A549 (cell line): ENCODE measurements at regions not wholly inside any gene's neighbourhood (a gene's known extent, or its start where the extent isn't known, plus 50 kb on each side); places are given as distances from the start of the nearest gene placed in this dataset.

Experiments used
- ATAC-seq, 2 experiments: fragments of 200-7000 bp in 1 of 2; fragments of >200 bp in 1 of 2; cut with Nextera tagmentation in 1 of 2; cut with Tn5 transposase in 1 of 2; 3 replicates each; pipeline versions ENCODE4 v1.8.0 to v1.9.1; 2018 to 2020; ENCODE audit warnings: mild to moderate bottlenecking in 1 of 2, moderate library complexity in 1 of 2
- CTCF ChIA-PET: fragments of 300-600 bp; sonication (Branson Sonifier 250); formaldehyde crosslinking; extraction: SDS; loops from one replicate; lab custom pipeline; 2021; ENCODE audit warnings: antibody characterized with exemption, inconsistent platforms; lab: Yijun Ruan, JAX
- POLR2A ChIA-PET: fragments of 350-600 bp; formaldehyde crosslinking; extraction: SDS; loops from one replicate; lab custom pipeline; 2021; ENCODE audit warnings: antibody characterized with exemption, inconsistent platforms; lab: Yijun Ruan, JAX
- DNase-seq, 2 experiments: peaks; one replicate each; pipeline versions ENCODE4 v3.0.0 to v3.0.0-alpha.2; 2011 to 2016; ENCODE audit warnings: low read depth in 1 of 2, low spot score in 1 of 2
- FAIRE-seq: peaks from 2 replicates; lab custom pipeline; 2011; peaks lifted over from hg19 to GRCh38; lab: Jason Lieb, UNC
- H3K27ac ChIP-seq, 2 experiments: fragments of >200 bp; sonication (Bioruptor Twin); formaldehyde crosslinking; 3 replicates each; pipeline ENCODE4 v1.5.1; 2016 to 2017
- H3K4me1 ChIP-seq: fragments of >200 bp; sonication (Bioruptor Twin); formaldehyde crosslinking; 3 replicates; pipeline ENCODE4 v1.6.1; 2016
- H3K4me2 ChIP-seq: fragments of >200 bp; sonication (Bioruptor Twin); formaldehyde crosslinking; 3 replicates; pipeline ENCODE4 v1.6.1; 2016
- H3K4me3 ChIP-seq: fragments of >200 bp; sonication (Bioruptor Twin); formaldehyde crosslinking; 3 replicates; pipeline ENCODE4 v1.5.1; 2016
- H3K9me3 ChIP-seq: fragments of >200 bp; sonication (Bioruptor Twin); formaldehyde crosslinking; 3 replicates; pipeline ENCODE4 v1.6.1; 2016
- CBX2 ChIP-seq: fragments of 200-600 bp; sonication (generic); IDR thresholded peaks from 2 replicates; pipeline ENCODE4 v1.6.1; 2016; ENCODE audit warnings: low read depth, mild to moderate bottlenecking, borderline replicate concordance
- CHD2 ChIP-seq: fragments of 150-350 bp; IDR thresholded peaks from 2 replicates; pipeline ENCODE4 v1.6.1; 2014; ENCODE audit warnings: low read length; ENCODE audit not compliant: partially characterized antibody
- EHF ChIP-seq: fragments of 250-450 bp; sonication (Bioruptor Pico); IDR thresholded peaks from 2 replicates; pipeline ENCODE4 v1.5.0; 2020; ENCODE audit warnings: mild to moderate bottlenecking
- ELK1 ChIP-seq: fragments of 150-350 bp; IDR thresholded peaks from 2 replicates; pipeline ENCODE4 v1.6.1; 2014; ENCODE audit warnings: low read depth, mild to moderate bottlenecking, low read length
- EP300 ChIP-seq, 2 experiments: fragments of >200 bp; sonication (Bioruptor Twin); formaldehyde crosslinking; IDR thresholded peaks; 2 replicates in 1 of 2; 3 replicates in 1 of 2; pipeline ENCODE4 v1.6.1; 2016 to 2017
- HEYL ChIP-seq: fragments of 250-450 bp; sonication (Bioruptor Pico); IDR thresholded peaks from 2 replicates; pipeline ENCODE4 v1.8.0; 2021; ENCODE audit warnings: mild to moderate bottlenecking, moderate library complexity
- HOXB5 ChIP-seq: fragments of 250-450 bp; sonication (Bioruptor Pico); IDR thresholded peaks from 2 replicates; pipeline ENCODE4 v1.5.0; 2020; ENCODE audit warnings: mild to moderate bottlenecking, moderate library complexity
- JUNB ChIP-seq: fragments of >200 bp; sonication (Bioruptor Twin); formaldehyde crosslinking; IDR thresholded peaks from 2 replicates; pipeline ENCODE4 v1.6.1; 2016
- KDM1A ChIP-seq: fragments of 200-600 bp; sonication (generic); IDR thresholded peaks from 2 replicates; pipeline ENCODE4 v1.6.1; 2016; ENCODE audit warnings: low read depth, mild to moderate bottlenecking
- KDM5A ChIP-seq: fragments of 200-600 bp; sonication (generic); IDR thresholded peaks from 2 replicates; pipeline ENCODE4 v1.6.1; 2016; ENCODE audit warnings: antibody characterized with exemption, mild to moderate bottlenecking
- MAX ChIP-seq: IDR thresholded peaks from 2 replicates; pipeline ENCODE4 v1.6.1; 2012
- MYC ChIP-seq: IDR thresholded peaks from 2 replicates; pipeline ENCODE4 v1.6.1; 2012; ENCODE audit warnings: mild to moderate bottlenecking, inconsistent platforms, low read length, improper control_type of control experiment, borderline replicate concordance
- NFE2L2 ChIP-seq: fragments of 150-350 bp; conservative IDR thresholded peaks from 2 replicates; pipeline ENCODE4 v1.6.1; 2014; ENCODE audit warnings: low read length
- PBX3 ChIP-seq: IDR thresholded peaks from 2 replicates; pipeline ENCODE4 v1.6.1; 2012
- POLR2AphosphoS2 ChIP-seq: conservative IDR thresholded peaks from 2 replicates; pipeline ENCODE4 v1.6.1; 2012; ENCODE audit warnings: low read length, improper control_type of control experiment, inconsistent platforms
- RFX5 ChIP-seq: fragments of 450-650 bp; IDR thresholded peaks from 2 replicates; pipeline ENCODE4 v1.7.1; 2014; ENCODE audit warnings: antibody characterized with exemption, mild to moderate bottlenecking, moderate library complexity
- SMC3 ChIP-seq: fragments of >200 bp; sonication (Bioruptor Twin); formaldehyde crosslinking; IDR thresholded peaks from 3 replicates; pipeline ENCODE4 v1.6.1; 2018; ENCODE audit warnings: inconsistent platforms
- TFCP2L1 ChIP-seq: fragments of 250-450 bp; sonication (Bioruptor Pico); IDR thresholded peaks from 2 replicates; pipeline ENCODE4 v1.5.0; 2021; ENCODE audit warnings: mild to moderate bottlenecking
- TP53 ChIP-seq: fragments of 250-450 bp; sonication (Bioruptor Pico); IDR thresholded peaks from 2 replicates; pipeline ENCODE4 v1.5.0; 2021; ENCODE audit warnings: mild to moderate bottlenecking, moderate library complexity
- WGBS: methylation state at CpG from one replicate; pipeline ENCODE4 v1.1.6; 2017; ENCODE audit errors: missing lambda C conversion rate; 5-methylcytosine and 5-hydroxymethylcytosine counted together
- TF ChIP-seq, protein P1 (sequence below): fragments of 250-450 bp; sonication (Bioruptor Pico); IDR thresholded peaks from 2 replicates; pipeline ENCODE4 v1.5.0; 2021; ENCODE audit warnings: mild to moderate bottlenecking, moderate library complexity, borderline replicate concordance
- TF ChIP-seq, protein P2 (sequence below): fragments of >200 bp; sonication (Bioruptor Twin); formaldehyde crosslinking; IDR thresholded peaks from 3 replicates; pipeline ENCODE4 v1.5.1; 2016

DNA sequence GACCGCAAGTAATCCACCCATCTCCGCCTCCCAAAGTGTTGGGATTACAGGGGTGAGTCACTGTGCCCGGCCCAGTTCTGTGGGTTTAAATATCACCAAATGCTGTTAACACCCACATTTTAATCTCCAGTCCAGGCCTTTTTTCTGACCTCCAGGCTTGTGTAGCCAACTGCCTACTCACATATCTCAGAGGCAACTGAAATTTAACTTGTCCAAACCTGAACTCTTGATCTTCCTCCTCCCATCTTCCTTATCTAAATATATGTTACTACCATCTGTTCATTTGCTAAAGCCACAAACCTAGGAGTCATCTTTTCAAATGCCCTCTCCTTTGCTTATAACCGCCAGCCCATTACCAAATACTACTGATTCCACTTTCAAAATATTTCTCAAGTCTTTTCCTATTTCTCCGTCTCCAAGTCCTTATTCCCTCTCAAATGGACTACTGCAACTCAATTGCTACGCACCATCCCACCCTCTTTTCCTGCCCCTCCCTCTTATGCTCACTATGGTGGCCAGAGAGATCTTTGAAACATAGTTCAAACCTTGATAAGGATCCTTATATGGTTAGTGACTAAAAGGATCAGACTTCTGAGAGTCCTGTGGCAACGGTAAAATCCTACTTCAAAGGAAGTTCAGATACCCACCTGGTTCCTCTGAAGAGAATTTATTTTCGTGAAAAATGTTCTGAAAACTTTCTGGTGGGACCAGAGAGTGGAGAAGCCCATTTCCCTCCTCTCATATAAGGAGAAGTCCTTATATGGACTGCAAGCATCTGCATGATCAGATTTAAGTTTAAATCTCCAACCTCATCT, 78.5 kb upstream of the CDC42BPA start:
- FAIRE-seq (no peak), DNase-seq (no peak), ATAC-seq (no peak)
- H3K27ac ChIP-seq, result no peak overlapping the region
- ChIA-PET CTCF (interaction anchor here (0.7 kb wide), 1 partner anchor 8 kb away, joined by 3 read pairs; no protein-coding TSS in a partner anchor), POLR2A (no interaction called here)
- H3K4me3 ChIP-seq, result no peak overlapping the region
- H3K4me1 ChIP-seq, result 0 out of 3 replicates have a peak, but pooled peaks cover 4% of the 10 kb centered on the region
- H3K4me2 ChIP-seq, result no peak overlapping the region
- WGBS, result 75% methylated on average over 8 of the region's 8 CpGs
- H3K9me3 ChIP-seq, result no peaks in the 10 kb centered on the region
- TF ChIP-seq HOXB5 (CRISPR knock-in tag) (no peak), KDM1A (no peak), MAX (no peak), PBX3 (no peak), NFE2L2 (no peak), JUNB (no peak), CHD2 (no peak), TFCP2L1 (no peak)
- TF ChIP-seq, protein P1, sequence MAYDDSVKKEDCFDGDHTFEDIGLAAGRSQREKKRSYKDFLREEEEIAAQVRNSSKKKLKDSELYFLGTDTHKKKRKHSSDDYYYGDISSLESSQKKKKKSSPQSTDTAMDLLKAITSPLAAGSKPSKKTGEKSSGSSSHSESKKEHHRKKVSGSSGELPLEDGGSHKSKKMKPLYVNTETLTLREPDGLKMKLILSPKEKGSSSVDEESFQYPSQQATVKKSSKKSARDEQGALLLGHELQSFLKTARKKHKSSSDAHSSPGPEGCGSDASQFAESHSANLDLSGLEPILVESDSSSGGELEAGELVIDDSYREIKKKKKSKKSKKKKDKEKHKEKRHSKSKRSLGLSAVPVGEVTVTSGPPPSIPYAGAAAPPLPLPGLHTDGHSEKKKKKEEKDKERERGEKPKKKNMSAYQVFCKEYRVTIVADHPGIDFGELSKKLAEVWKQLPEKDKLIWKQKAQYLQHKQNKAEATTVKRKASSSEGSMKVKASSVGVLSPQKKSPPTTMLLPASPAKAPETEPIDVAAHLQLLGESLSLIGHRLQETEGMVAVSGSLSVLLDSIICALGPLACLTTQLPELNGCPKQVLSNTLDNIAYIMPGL, result no peak
- TF ChIP-seq, protein P2, sequence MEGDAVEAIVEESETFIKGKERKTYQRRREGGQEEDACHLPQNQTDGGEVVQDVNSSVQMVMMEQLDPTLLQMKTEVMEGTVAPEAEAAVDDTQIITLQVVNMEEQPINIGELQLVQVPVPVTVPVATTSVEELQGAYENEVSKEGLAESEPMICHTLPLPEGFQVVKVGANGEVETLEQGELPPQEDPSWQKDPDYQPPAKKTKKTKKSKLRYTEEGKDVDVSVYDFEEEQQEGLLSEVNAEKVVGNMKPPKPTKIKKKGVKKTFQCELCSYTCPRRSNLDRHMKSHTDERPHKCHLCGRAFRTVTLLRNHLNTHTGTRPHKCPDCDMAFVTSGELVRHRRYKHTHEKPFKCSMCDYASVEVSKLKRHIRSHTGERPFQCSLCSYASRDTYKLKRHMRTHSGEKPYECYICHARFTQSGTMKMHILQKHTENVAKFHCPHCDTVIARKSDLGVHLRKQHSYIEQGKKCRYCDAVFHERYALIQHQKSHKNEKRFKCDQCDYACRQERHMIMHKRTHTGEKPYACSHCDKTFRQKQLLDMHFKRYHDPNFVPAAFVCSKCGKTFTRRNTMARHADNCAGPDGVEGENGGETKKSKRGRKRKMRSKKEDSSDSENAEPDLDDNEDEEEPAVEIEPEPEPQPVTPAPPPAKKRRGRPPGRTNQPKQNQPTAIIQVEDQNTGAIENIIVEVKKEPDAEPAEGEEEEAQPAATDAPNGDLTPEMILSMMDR, result no peak

- Histone ChIP-seq H3K4me3 (no peak overlapping the region), H3K4me2 (no peak overlapping the region), H3K9me3 (no peaks in the 10 kb centered on the region)
- ATAC-seq, result 0 out of 6 replicates have a peak, but pooled peaks of 1 of the 2 experiments have one; percentile 19
- FAIRE-seq, result no peak
- no peak for TF ChIP-seq HOXB5 (CRISPR knock-in tag)
- TF ChIP-seq RFX5, result no peak
- TF ChIP-seq POLR2AphosphoS2, result no peak
- TF ChIP-seq EP300 (IDR thresholded peaks at IDR 0.05), result no peak
- TF ChIP-seq EHF (CRISPR knock-in tag), result no peak
- TF ChIP-seq KDM5A, result no peak
- no peak for TF ChIP-seq CBX2
- TF ChIP-seq ELK1, result no peak
- TF ChIP-seq TP53 (CRISPR knock-in tag), result no peak
- no peak for TF ChIP-seq MYC
- TF ChIP-seq HEYL (CRISPR knock-in tag), result no peak
- TF ChIP-seq SMC3, result no peak
- TF ChIP-seq, all 56 proteins: peak for 0
- CTCF ChIA-PET, result interaction anchor here (0.8 kb wide), 1 partner anchor 13 kb away, joined by 3 read pairs; no protein-coding TSS in a partner anchor
- Histone ChIP-seq H3K27ac (no peak overlapping the region), H3K4me1 (0 out of 3 replicates have a peak, but pooled peaks cover 4% of the 10 kb centered on the region)
- POLR2A ChIA-PET, result no interaction called here
- DNase-seq, result no peak
- 57% methylated on average over 2 of the region's 2 CpGs for WGBS
Measured at GRCh38 chr1:227395426-227396028, 77.2 kb upstream of the CDC42BPA start.
